ENCODE measurements at regions not wholly inside any gene's neighbourhood (a gene's known extent, or its start where the extent isn't known, plus 50 kb on each side); places are given as distances from the start of the nearest gene placed in this dataset.

DNA sequence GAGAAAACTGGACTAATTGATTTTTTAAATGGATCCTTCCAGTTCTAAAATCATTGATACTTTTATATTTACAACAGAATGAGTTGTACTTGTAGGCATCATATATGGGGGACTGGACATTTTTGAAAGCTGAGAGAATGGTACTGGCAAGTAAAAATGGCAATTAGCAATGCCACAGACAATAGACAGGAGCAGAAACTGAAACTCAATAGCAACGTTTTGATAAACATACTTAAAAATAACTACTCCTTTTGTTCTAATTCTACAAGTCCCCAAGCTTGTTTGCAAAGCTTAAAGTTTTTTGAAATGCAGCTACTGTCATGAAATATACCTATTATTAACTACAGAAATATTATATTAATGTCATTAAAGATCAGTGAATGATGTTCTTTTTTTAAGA, 52.8 kb upstream of the FBXL7 start:
- TF ChIP-seq, protein P1, sequence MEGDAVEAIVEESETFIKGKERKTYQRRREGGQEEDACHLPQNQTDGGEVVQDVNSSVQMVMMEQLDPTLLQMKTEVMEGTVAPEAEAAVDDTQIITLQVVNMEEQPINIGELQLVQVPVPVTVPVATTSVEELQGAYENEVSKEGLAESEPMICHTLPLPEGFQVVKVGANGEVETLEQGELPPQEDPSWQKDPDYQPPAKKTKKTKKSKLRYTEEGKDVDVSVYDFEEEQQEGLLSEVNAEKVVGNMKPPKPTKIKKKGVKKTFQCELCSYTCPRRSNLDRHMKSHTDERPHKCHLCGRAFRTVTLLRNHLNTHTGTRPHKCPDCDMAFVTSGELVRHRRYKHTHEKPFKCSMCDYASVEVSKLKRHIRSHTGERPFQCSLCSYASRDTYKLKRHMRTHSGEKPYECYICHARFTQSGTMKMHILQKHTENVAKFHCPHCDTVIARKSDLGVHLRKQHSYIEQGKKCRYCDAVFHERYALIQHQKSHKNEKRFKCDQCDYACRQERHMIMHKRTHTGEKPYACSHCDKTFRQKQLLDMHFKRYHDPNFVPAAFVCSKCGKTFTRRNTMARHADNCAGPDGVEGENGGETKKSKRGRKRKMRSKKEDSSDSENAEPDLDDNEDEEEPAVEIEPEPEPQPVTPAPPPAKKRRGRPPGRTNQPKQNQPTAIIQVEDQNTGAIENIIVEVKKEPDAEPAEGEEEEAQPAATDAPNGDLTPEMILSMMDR (conservative IDR thresholded peaks at IDR 0.05; ENCODE audit: low read length), result no peak
- DNase-seq (ENCODE audit: low read depth), result no peak
- no peak overlapping the region for H3K4me3 ChIP-seq (ENCODE audit: low read length)

DNA sequence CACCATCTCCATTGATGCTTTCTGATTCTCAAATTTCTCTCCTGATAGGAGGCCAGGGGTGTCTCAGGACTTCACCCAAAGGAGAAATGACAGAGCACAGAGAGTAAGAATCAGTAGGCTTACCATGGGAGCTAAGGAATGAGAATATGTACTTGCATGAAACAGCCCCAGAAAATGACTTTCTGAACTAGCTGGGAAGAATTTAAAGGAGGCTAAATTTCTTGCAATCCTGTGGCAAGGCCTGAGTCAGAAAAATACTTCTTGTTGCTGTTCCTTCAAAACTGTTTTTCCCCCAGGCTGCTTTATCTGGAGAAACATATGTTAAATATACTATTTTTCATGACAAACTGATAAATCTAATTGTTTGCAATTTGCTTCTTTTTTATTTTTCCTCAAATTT, 53.4 kb upstream of the FBXL7 start:
- TF ChIP-seq, protein P1 (conservative IDR thresholded peaks at IDR 0.05; ENCODE audit: low read length), result no peak
- no peak overlapping the region for H3K4me3 ChIP-seq (ENCODE audit: low read length)
- peak; percentile 78 for DNase-seq (ENCODE audit: low read depth)

DNA sequence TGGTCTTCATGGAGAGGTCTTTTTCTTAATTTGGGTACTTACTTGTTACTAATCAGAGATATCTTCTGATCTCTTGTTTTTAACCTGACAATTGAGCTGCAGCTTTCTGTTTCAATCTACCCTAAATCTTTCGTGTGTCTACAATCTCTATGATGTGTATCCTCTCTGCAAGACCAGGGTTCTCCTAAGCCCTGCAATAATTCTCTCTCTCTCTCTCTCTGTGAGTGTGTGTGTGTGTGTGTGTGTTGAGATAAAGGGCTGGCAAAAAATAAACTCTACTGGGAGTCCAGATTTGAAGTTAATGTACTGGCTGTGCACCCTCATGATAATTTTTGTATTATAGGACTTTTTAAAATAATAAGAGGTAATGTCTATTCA, 57.8 kb upstream of the FBXL7 start:
- no peak for DNase-seq (ENCODE audit: low read depth)
- no peak overlapping the region for H3K4me3 ChIP-seq (ENCODE audit: low read length)
- TF ChIP-seq, protein P1 (conservative IDR thresholded peaks at IDR 0.05; ENCODE audit: low read length), result no peak

DNA sequence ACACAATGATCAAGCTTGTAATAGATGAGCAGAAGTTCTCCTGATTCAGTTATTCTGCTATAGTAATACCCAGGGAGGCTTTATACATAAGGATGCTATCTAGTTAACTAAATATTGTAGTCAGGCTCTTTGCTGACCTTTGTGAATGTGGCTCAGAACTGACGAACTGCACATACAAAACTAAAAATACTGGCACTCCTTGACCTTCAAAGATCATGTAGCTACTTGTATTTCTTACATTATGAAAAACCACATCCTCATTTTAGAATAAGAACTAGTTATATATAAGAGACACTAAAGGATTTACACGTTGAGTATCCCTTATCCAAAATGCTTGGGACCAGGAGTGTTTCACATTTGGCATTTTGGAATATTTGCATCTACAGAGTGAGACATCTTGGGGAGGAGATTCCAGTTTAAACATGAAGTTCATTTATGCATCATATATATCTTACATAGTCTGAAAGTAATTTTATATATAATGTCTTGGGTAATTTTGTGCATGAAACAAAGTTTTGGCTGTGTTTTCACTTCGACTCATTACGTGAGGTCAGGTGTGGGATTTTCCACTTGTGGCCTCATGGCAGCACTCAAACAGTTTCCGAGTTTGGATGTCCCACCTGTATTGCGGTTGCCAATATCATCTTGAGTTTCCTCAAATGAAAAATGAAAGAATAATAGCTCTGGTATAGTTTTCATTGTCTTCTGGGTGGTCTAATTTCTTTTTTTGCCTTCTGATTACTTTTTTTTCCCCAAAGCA, 58.4 kb upstream of the FBXL7 start:
- DNase-seq (ENCODE audit: low read depth), result no peak
- TF ChIP-seq, protein P1 (conservative IDR thresholded peaks at IDR 0.05; ENCODE audit: low read length), result no peak
- H3K4me3 ChIP-seq (ENCODE audit: low read length), result no peak overlapping the region

DNA sequence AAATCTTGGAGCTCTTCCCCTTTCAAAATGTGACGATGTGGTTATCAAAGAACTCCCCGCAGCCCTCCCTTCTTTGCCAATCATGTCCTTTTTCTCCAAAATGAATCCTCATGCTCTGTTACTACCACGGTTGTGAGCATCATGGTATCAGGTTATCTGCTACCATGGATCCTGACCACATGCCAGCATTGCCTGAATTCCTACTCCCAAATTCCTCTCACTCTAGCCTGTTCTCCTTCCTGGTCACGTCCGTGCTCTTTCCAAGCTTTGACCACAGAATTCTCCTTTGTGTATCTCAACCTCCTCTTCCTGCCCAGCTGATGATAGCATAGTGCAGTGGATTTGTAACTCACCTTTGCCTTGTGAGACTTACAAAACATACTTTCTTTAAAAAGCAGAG, 59.5 kb upstream of the FBXL7 start:
- peak; percentile 28 for DNase-seq (ENCODE audit: low read depth)
- TF ChIP-seq, protein P1 (conservative IDR thresholded peaks at IDR 0.05; ENCODE audit: low read length), result no peak

DNA sequence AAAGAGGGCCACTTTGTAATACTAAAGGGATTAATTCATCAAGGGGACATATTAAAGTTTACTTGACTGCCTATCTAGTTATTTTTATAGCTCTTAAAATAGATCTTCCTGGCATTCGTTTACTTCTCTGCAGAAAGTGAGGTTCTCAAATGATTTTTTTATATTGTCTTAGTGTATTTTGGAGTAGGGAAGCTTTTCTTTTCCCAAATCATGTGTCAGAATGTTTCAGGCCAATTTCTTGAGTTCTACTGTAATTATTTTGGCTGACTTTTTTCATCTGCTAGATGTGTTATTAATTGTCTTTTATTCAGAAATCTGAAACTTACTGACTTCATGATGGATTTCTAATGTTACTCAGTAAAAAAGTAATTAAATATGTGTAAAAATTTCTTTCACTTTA, 60.2 kb upstream of the FBXL7 start:
- TF ChIP-seq, protein P1 (conservative IDR thresholded peaks at IDR 0.05; ENCODE audit: low read length), result no peak
- no peak for DNase-seq (ENCODE audit: low read depth)
- H3K4me3 ChIP-seq (ENCODE audit: low read length), result no peak overlapping the region

More for the DNA sequence above, 59.5 kb upstream of the FBXL7 start:
- H3K4me3 ChIP-seq (ENCODE audit: low read length), result no peak overlapping the region

DNA sequence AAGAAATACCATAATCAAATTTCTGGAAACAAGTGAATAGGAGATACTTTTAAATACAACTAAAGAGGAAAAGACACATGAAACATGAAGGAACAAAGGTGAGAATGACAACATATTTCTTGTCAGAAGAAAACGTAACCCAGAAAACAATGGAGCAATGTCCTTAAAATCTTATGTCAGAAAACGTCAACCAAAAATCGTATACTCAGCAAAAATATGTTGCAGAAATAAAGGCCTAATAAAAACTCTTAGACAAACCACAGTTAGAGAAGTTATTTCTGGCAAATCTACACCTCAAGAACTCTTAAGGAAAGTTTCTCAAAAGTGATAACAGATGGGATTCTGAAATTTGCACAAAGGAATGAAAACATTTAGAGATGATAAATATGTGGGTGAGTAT, 66.3 kb upstream of the FBXL7 start:
- TF ChIP-seq, protein P1 (conservative IDR thresholded peaks at IDR 0.05; ENCODE audit: low read length), result no peak
- no peak overlapping the region for H3K4me3 ChIP-seq (ENCODE audit: low read length)
- peak; percentile 3 for DNase-seq (ENCODE audit: low read depth)

Data from AG10803 (cell line).